ENCODE measurements at regions not wholly inside any gene's neighbourhood (a gene's known extent, or its start where the extent isn't known, plus 50 kb on each side); places are given as distances from the start of the nearest gene placed in this dataset.

DNA sequence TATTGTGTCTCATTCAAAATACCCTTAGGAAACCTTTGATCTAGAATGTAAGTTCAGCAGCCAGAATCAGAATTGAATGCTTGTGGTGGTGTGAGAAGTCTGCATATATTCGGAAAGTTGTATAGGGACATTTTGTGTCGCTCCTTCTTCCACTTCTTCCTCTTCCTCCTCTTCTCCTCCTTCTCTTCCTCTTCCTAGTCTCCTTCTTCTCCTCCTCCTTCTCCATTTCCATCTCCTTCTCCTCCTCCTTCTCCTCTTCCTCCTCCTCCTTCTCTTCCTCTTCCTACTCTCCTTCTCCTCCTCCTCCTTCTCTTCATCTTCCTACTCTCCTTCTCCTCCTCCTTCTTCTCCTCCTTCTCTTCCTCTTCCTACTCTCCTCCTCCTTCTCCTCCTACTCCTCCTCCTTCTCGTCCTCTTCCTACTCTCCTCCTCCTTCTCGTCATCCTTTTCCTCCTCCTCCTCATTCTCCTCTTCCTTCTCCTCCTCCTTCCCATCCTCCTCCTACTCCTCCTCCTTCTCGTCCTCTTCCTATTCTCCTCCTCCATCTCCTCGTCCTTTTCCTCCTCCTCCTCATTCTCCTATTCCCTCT, 749.3 kb upstream of the GOLIM4 start:
- no peak for DNase-seq (ENCODE audit: low read depth)

DNA sequence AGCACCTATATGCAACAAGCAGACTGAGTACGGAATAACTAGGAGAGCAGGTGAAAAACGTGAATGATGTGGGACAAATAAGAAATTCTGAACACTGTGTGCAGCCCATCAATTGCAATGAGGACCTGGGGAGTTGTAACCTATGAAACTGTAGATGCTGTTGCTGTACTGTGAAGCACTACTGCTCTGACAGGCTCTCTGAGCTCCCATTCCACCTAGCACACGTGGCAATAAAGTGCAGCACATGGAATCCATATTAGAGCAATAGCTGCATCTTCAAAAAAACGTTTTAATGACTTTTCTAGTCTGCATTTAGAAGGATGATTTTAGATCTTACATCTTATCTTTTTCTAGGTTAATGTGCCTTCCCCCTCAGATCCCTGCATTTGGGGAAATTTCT, 748.7 kb upstream of the GOLIM4 start:
- no peak for DNase-seq (ENCODE audit: low read depth)

DNA sequence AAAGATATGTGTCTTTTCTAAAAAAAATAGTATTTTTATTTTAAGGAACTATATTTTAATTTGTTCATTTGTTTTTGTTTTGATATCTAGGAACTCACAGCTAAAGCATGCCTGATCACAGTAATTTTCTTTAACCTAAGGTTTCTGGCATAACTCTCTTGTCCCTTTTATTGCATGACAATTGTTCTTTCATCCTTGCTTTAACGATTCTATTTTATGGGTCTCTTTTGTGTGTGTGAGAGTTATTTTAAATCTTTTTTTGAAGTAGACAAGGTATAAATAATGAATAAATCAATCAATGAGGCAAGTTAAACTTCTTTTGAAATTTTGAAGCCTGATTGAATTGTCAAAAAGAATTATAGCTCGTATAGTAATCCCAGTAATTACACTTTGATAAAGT, 747.8 kb upstream of the GOLIM4 start:
- no peak for DNase-seq (ENCODE audit: low read depth)

DNA sequence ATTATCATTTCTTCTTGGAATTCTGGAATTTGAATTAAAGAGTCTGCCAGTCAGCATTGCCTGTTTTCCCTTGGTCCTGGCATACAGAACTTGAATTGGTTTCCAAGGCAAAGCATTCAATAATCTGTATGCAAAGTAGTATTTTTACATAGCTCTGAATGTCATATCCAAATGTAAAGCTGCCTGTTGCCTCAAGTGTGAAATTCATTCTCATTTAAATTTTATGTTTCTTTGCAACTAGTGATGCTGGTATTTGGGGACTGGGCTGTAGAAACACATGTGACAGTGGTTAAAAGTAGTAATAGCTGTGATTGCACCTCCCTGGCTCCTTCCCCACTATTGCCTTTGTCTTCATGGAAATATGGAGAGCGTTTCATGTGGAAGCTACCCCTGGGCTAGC, 743.9 kb upstream of the GOLIM4 start:
- DNase-seq (ENCODE audit: low read depth) = no peak

DNA sequence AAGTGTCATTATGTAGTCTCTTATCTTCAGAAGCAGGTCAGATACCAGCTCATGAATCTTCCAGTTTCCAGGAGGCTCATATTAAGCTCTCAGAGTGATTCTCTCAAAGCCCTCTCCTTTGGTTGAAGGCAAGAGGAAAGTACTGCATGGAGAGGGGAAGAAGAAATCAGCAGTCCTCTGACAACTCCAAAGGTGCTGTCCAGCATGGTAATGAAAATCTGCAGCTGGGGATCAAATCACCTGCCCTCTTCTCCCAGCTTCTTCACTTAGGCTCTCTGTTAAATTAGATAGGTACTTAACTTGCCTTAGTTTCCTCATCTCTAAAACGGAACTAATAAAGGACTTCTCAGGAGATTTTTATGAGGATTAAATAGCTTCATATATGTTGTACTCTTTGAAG, 738.8 kb upstream of the GOLIM4 start:
- DNase-seq (ENCODE audit: low read depth) = no peak

DNA sequence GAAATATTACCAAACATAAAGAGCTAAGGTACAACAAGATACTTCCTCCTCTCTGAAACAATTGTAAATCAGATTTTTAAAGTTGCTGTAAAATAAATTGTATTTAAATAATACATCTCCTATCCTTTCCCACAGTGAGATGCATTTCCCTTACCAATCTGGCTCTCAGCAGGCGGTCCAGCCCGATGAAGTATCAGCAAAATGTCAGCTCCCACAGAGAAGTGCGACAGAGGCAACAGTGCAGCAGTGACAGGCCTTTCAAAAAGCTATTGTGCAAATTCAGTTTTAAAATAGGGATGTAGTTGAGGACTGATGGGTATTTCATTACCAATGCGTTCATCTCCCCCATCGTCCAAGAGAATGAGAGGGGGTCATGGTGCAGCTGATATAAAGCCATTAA, 733.2 kb upstream of the GOLIM4 start:
- DNase-seq (ENCODE audit: low read depth) = no peak

DNA sequence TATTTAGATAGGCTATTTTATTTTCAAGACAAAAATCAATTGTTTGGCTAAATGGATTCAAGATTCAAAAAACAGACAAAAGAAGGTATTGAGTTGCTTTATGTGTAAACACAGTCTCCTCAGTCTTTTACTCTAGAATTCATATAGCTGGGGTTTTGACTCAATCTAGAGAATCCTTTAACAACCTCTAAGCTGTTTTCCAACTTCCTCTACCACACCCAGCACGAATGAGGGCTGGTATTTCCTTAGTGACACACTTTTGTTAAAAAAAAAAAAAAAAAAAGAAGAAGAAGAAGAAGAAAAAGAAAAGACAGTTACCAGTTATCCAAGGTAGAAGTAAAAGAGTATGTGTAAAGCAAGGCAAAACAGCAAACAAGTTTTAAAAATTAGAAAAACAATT, 732.8 kb upstream of the GOLIM4 start:
- DNase-seq (ENCODE audit: low read depth) = no peak

DNA sequence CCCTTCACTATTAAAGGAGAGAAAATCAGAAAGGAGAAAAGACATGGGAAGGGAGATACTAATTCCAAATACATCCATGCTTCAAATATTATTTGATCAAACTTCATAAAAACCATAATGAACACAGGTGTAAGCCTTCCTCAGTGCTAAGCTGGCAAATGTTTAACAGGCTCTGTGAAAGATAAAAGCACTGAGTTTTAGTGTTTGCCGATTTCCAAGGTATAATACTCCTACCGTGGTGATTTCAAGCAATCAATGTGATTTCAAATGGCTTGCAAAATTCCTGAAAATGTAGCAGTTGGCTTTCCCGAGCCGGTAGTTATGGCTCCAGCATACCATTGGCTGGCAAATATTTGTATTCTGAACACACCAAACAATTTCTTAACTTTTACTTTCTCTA, 732.3 kb upstream of the GOLIM4 start:
- no peak for DNase-seq (ENCODE audit: low read depth)

DNA sequence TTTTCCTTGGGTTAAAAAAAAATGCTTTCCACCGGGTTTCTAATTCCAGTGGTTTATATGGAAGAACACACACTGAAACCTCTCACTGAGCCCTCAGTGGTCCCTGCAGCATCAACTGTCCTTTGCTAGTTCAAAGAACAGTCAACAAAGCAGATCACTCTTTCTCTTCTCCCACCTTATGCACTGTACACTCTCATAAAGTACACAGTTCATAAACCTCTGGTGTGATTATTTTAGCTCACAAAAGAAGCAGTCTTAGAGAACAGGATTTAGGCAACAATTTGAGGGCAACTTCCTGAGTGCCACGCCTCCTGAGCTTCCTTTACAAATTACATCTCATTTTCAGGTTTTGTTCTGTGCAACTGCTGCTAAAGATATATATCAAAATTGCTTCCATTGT, 728.4 kb upstream of the GOLIM4 start:
- no peak for DNase-seq (ENCODE audit: low read depth)

DNA sequence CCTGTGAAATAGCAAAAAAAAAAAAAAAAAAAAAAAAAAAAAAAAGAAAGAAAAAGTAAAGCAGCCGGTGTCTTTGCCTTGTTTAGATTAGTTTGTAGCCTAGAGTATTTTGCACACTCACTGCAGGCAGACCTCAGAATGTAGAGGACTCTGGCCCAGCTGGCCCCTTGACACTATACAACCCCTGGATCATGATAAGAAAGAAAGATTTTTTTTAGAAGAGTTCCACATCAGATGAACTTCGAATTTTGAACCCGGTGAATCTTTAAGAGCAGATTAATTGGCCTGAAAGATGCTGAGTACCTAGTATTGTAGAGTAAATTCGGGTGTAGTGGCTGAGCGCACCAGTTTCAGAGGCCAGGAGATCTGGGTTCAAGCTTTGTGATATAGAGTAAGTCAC, 727.7 kb upstream of the GOLIM4 start:
- no peak for DNase-seq (ENCODE audit: low read depth)

DNA sequence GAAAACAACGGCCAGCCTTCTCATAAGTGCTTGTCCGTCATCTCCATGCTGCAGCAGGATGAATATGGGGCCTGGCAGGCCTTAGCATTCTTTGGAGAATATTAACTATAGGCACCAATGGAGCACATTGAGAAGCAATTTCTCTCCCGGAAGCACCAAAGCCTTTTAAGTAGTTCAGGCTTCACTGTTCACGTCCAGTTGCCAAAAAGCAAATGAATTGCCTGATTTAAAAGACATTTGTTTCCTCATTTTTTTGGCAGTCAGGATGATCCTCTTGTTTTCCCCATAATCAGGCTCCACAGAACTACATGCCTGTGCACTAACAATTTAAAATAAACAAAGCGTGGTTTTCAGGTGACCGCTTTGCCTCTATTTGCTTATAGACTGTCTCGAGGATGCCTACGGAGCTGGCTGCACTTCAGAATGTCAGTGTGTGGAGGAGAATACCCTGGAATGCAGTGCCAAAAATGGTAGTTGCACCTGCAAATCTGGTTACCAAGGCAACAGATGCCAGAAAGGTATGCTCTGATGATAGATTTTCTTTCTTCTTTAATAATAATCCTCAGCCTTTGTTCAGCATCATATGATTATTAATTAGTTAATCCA, 725.2 kb upstream of the GOLIM4 start:
- DNase-seq (ENCODE audit: low read depth) = no peak

DNA sequence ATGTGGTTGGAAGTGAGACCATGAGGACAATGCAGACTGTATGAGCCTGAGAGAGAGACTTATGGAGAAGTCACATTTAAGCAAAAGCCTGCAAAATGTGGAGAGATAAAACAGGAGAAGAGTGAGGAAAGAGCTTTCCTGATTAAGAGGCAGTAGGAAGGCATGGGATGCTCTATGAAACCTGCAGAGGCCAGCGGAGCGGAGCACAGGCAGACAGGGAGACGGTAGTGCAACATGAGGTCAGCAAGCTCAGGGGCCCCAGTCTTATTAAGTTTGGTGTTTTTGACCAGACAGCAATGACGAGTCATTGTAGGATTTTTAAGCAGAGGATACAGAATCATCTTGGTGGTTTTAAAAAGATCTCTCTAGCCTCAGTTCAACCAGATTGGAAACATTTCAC, 721.5 kb upstream of the GOLIM4 start:
- no peak for DNase-seq (ENCODE audit: low read depth)

DNA sequence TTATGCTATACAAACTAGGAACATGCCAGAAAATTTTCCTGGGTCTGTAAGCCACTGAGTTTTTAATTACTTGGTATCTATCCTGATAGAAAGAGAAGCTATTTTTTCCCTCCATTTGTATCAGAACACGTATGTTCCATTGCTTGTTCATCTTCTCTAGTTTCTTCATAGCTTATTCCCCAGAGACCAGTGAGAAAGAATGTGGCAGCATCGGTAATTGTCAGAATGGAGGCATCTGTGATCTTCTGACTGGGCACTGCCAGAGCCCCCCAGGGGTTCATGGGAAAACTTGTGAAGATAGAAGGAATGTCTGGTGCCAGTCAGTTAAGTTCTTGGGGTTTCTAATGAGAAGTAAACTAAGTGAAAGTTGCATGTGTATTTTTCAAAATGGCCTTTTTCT, 720.2 kb upstream of the GOLIM4 start:
- no peak for DNase-seq (ENCODE audit: low read depth)

DNA sequence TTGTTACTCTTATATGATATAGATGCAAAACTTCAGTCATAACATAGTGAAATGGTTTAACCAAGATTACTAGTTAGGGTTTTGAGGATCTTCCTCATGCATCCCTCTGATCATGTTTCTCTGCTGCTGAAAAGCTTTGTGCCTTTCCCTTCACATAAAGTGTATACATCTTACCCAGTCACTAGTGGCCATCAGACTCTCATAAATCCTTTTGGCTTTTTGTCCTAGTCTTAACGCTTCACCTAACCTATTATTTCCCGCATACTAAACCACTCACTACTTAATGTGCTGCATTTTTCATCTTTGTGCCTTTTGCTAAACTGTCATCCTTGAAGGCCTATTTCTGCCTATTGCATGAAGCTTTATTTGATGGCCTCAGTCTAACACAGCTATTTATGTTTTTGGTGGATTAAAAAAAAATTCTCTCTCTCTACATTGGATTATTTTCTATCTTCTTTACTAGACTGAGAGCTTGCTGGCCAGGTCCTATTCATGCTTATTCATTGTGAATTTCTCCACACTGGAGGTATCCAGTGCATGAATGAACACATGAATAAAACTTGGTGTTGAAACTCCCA, 717.6 kb upstream of the GOLIM4 start:
- DNase-seq (ENCODE audit: low read depth) = no peak

DNA sequence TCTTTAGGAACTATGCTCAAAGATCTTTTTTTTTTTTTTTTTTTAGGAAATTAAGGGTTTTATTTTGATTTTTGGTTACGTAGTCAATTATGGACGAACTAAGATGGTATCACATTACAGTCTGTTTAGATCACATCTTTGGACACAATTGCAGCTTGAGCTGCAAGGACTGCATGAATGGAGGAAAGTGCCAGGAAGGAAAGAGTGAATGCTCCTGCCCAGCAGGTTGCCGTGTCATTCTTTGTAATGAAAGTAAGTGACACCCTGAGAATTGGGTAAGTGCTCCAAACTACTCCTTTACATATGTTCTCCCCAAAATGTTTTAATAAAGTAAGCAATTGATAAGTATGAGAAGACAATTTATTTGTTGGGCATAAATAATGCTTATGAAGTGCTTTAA, 716.5 kb upstream of the GOLIM4 start:
- no peak for DNase-seq (ENCODE audit: low read depth)

DNA sequence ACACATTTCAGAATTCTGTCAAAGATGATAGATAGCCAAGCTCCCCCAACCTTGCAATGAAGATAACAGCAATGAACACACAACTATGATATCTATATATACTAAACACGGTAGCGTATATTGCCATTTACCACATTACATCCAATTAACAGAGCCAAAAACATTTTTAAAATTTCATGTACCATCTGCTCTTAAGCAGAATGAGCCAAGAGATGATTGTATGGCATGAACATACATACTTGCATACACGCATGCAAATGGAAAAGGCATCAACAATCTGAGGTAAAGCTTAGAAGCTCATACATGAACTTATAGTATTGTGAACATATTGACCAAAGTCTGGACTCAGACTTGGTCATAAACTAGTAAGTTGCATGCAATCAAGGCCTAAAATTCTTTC, 712.9 kb upstream of the GOLIM4 start:
- no peak for DNase-seq (ENCODE audit: low read depth)

DNA sequence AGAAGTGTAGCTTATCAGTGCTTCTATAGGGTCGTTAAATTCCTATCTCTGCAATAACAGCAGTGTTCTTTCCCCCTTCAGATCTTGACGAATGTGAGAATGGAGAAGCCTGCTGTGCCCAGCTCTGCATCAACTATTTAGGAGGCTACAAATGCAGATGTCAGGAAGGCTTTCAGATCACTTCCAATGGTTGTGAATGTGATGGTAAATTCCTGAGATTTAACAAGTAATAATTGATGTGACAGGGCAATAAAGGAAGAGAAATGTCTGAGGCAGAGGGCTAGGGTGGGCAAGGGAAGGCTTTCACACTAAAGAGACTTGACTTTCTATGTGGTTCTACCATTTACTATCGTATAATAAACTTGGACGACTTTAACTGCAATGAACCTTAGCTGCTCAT, 711.7 kb upstream of the GOLIM4 start:
- no peak for DNase-seq (ENCODE audit: low read depth)

DNA sequence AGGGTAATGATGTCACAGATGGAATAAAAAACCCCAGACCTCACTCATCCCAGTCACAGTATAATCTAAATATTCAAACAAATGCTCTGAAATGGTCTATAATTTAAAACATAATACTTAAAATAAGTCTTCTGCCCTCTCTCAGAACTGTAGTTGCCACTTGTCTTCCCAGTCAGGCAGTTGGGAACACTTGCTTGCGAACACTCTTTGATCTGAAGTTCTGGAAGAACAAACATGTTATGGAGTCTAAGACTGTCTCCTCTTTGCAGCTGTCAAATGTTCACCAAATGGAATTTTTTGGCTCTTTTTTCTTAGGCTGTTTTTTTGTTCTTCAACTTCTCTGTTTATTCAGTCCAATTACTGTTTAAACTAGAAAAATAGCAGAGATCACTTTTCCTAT, 711.1 kb upstream of the GOLIM4 start:
- DNase-seq (ENCODE audit: low read depth) = no peak

DNA sequence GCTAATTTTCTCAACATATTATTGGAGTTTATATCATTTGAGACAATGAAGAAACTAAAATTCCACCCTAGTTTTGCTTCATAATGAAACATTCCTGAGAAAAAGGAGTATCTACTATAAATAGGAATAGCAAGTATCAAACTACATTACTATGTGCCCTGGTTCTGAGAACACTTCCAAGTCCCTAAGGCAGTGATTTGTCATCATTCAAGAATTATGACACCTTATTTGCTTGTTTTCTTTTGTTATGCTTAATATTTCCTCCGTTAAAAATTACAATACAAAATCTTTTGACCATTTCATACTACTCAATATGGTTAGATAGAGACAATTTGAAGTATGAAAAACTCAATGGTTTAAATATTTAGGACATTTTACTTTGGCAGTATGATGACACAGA, 707.8 kb upstream of the GOLIM4 start:
- DNase-seq (ENCODE audit: low read depth) = no peak

DNA sequence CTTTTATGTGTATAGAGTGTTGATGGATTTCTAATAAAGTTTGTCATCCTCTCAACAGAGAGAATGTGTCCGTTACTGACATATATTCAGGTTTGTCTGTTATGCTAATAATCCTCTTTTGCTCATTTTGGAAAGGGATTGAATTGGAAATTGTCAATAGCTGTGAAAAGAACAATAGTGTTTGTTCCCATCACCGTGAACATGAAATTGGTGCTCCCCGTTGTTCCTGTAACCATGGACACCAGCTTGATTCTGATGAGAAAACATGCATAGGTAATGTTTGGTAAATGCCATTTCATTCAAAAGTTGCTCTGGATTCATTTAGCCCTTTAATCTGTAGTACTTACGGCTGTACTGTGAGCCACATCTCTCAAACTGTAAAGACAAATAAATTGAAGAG, 707.0 kb upstream of the GOLIM4 start:
- no peak for DNase-seq (ENCODE audit: low read depth)

DNA sequence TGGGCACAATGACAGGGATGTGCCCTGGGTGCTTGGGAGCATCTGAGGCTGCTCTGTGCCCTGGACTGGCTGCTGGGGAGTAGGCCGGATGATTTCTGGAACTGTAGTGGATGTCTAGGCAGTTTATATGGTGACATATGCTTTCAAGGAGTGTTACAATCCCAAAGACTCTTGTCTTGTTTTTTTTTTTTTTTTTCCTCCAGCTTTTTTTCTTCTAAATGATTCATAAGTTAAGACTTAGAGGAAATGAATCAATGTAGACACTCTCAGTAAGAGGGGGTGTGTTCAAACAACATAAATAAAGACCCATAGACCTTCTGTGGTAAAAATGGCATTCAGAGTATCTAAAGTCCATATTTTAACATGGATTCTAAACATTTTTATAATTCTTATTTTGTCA, 706.1 kb upstream of the GOLIM4 start:
- DNase-seq (ENCODE audit: low read depth) = peak; percentile 39

DNA sequence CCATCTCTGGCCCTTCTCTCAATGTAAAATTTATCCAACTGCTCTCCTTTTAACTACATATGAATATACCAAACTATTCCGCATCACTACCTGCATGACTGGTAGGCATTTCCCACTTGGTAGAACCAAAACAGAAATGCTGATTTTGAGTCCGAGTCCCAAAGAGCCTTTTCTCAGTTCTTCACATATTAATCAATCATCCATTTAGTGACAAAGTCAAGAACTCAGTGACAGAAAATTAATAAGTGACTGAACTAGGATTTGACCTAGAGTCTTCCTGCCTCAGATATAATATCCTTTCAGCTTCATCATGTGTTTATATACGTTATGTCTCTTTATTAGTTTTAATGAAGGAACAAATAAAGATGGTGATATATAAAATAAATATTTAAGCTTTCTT, 700.6 kb upstream of the GOLIM4 start:
- DNase-seq (ENCODE audit: low read depth) = no peak

DNA sequence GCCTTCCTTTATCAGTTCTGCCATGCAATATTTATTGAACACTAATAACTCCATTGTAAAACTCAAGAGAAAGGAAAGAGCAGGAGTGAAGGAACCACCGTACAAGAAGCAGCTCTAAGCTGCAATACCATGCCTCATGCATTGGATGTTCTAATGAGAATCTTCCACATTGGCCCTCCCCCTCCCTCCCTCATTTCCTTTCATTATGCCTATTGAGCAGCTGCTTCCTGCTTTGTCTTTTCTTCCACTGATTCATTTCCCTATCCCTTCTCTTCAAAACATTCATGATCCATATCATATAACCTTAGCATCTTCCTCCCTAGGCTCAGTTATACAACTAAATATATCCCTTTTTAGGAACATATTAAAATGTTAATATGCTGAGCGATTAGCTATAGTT, 698.7 kb upstream of the GOLIM4 start:
- DNase-seq (ENCODE audit: low read depth) = no peak

DNA sequence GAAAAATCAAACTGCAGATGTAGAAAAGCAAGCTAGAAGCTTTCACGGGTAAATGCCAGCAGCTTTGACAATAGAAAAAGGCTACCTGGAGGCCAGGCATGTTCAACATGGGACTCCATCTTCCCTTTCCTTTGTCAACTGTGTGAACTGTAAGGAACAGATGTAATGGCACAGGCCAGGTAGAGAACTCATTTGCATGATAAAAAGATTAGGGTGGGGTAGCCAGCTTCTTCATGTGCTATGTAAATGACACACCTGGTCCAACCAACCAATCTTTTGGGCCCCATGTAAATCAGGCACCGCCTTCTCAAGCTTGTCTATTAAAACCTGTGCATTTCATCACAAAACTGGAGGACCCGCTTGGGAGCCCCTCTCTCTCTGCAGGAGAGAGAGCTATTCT, 686.5 kb upstream of the GOLIM4 start:
- no peak for DNase-seq (ENCODE audit: low read depth)

Data from amniotic epithelial cell (primary cell).